ENCODE measurements at regions not wholly inside any gene's neighbourhood (a gene's known extent, or its start where the extent isn't known, plus 50 kb on each side); places are given as distances from the start of the nearest gene placed in this dataset.
"Not testable (repeated sequence)": the region's sequence is repeated elsewhere in the genome, so short reads cannot be mapped to it uniquely, and the experiment has no call there.

DNA sequence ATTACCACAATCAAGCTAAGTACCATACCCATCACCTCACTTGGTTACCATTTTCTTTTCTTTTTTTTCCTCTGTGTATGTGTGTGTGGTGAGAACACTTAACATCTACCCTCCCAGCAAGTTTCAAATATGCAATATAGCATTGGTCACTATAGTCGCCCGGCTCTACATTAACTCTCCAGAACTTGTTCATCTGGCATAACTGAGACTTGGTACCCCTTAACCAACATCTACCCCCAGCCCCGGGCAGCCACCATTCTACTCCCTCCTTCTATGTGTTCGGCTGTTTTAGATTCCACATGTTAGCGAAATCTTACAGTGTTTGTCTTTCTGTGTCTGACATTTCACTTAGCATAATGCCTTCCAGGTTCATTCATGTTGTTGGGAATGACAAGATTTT, 89.0 kb upstream of the TOP1 start:
- DNase-seq, result no peak

GRCh38 chr20:40941133-40941610, 87.5 kb upstream of the TOP1 start:
- no peak for DNase-seq

GRCh38 chr20:40942006-40942405, 86.6 kb upstream of the TOP1 start:
- DNase-seq, result no peak

DNA sequence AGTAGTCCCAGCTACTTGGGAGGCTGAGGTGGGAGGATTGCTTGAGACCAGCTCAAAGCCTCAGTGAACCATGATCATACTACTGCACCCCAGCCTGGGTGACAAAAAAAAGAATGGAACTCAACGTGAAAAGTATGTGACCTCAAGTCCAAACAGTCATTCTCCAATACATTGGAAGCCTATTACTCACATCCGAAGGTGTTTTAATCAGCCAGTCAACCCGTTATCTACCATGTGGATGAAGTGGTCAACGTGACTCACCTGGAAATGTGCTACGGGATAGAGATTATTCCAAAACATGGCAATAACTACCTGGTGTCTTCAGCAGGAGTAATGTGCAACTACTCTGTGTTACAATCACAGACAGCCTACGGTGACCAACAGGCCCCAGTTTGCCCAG, 85.8 kb upstream of the TOP1 start:
- no peak for DNase-seq

DNA sequence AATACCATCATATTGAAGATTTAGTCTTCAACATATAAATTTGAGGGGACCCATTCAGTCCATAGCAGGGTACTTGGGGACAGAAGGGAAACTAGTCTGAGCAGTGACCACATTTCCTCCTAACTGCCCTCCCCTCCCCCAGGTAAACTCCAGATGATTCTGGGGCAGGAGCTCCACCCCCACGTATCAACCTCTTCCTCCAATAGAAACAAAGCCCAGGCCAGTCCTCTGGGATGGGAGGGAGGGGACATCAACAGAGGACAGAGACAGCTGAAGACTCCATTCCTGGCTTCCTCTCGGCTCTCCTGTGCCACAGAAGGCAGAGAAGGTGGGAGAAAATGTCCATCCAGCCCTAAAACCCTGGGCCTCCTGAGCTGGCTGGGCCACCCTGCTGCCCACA, 85.0 kb upstream of the TOP1 start:
- no peak for DNase-seq

DNA sequence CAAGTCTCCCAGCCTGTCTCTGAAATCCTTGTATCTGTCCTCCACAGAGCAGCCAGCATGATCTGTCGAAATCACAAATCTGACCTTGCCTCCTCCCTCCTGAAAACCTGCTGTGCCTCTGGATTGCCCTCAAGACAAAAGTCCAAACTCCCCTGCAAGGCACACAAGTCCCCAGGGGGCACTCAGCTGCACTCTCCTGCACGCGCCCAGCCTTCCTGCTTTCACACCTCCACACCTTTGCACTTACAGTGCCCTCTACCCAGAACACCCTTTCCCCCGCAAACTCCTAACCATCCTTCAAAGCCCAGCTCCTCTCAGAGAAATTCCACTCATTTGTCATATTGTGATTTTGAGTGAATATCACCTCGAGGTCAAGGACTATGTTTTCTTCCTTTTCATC, 83.4 kb upstream of the TOP1 start:
- no peak for DNase-seq

GRCh38 chr20:40945754-40946450, 82.7 kb upstream of the TOP1 start:
- DNase-seq, result peak; percentile 61

DNA sequence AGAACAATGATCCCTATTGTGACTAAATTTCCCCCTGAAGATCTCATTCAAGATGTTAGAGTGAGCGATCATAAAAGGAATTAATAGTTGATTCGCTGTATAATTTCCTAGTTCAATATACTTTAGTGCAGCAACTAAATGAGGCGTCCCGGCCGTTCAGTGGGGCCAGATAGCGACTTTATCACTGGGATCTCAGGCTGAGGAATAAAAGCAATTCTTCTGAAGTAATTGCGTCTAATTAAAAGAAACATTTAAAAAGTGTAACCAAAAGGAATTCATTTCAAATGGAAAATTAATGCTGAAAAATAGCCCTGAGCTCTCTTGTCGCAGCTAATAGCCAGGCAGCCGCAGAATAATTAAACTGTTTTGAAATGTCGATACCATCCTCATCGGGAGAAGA, 82.2 kb upstream of the TOP1 start:
- DNase-seq, result no peak

DNA sequence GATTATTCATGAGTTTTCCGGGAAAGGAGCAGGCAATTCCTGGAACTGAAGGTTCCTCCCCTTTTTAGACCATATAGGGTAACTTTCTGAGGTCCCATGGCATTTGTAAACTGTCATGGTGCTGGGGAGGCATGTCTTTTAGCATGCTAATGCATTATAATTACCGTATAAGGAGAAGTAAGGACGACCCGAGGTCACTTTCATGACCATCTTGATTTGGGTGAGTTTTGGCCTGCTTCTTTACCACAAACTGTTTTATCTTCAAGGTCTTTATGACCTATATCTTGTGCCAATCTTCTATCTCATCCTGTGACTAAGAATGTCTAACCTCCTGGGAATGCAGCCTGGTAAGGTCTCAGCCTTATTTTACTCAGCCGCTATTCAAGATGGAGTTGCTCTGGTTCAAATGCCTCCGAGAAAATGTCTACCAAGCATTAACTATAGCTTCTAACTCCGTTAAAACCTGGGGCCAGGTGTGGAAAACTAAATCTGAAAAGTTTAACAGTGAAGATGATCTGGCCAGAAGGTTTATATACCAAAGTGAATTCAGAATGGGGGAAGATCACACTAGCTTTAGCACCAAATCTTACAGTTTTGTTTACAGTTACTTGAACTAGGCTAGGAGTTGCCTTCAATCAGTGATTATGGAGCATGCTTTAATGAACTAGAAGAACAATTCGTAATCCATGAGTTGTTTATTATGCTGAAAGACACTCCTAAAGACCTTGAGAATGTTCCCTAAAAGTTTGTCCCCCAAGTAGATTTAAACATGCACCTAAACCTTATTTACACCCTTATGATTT, 80.0 kb upstream of the TOP1 start:
- peak; percentile 89 for DNase-seq

GRCh38 chr20:40949346-40949745, 79.3 kb upstream of the TOP1 start:
- DNase-seq, result no peak

DNA sequence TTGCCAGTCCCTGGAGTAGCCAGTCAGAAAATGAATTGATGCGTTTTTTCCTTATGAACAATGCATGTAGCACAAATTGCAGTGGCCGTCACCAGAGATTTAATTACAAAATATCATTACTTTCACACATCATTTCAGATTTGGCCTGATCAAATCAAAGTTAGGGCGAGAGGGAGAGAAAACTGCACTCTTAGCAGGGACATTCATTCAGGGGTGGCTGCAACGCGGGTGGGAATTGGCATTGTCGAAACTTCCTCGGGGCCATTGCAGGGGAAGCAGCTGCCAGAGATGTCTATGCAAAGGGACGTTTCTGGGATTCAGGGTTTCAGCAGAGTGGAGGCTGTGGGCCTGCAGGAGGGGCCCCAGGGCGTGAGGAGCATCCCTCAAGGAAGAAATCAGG, 76.5 kb upstream of the TOP1 start:
- DNase-seq, result no peak

DNA sequence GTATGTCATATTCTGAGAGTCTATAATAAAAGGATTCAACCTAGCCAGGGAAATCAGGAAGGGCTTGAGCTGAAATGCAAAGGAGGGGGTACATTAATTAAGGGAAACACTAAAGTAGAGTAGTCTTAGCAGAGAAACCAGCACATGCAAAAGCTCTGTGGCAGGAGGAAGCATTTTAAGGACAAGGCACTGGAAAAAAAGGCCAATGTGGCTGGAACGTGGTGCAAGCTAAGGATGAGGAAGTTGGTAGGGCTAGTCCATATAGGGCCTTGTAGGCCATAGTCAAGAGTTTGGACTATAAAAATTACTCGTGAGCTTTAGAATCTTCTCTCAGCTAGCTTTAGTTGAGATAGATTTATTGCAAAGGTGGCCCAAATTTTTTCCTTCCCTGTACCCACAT, 75.2 kb upstream of the TOP1 start:
- no peak for DNase-seq

- DNase-seq, result peak; percentile 59
Measured at GRCh38 chr20:40953856-40954255, 74.8 kb upstream of the TOP1 start.

DNA sequence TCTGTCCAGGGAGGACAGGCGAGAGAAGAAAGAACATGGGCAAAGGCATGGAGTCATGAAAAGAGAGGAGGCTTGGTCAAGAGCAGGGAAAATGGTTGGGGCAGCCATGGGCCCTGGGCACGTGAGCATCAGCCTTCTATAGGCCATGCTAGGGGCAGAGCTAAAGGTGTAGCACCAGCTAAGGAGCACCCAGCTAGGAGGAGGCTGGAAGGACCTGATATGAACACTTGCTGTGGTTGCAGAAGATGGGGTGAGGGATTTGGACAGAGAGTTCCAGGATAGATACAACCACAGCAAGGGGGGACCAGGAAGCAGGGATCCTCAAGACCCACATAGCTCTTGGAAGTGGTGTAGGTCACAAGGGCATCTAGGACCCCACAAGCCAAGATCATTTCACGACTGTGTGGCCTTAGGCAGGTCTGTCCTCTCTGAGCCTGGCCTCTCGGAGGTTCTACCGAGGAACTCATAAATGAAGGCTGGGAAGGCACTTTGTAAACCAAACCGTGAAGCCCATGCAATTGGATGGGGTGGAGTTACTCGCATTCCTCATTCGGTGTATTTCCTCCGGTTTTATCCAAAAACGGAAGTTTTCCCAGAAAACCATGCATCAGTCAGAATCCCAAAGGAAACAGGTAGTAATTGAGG, 74.0 kb upstream of the TOP1 start:
- DNase-seq, result no peak

DNA sequence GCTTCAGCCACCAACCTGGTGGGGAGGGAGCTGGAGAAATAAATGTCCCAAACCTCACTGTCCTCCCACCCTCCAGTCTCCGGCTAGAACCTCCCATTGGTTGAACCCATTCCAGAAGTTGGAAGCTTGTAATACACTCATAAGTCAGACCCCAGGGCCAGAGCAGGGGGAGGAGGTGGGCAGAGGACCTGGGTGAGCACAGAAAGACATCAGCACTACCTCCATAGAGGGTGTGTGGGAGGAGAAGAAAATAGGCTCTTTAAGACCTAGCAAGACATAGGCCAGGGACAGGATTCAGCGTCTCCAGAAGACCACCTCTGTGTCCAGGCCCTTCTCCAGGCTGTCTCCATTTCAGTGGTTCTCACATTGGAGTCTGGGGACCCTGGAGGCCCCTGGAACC, 73.3 kb upstream of the TOP1 start:
- DNase-seq, result no peak

GRCh38 chr20:40955826-40956225, 72.8 kb upstream of the TOP1 start:
- DNase-seq, result not testable (repeated sequence)

DNA sequence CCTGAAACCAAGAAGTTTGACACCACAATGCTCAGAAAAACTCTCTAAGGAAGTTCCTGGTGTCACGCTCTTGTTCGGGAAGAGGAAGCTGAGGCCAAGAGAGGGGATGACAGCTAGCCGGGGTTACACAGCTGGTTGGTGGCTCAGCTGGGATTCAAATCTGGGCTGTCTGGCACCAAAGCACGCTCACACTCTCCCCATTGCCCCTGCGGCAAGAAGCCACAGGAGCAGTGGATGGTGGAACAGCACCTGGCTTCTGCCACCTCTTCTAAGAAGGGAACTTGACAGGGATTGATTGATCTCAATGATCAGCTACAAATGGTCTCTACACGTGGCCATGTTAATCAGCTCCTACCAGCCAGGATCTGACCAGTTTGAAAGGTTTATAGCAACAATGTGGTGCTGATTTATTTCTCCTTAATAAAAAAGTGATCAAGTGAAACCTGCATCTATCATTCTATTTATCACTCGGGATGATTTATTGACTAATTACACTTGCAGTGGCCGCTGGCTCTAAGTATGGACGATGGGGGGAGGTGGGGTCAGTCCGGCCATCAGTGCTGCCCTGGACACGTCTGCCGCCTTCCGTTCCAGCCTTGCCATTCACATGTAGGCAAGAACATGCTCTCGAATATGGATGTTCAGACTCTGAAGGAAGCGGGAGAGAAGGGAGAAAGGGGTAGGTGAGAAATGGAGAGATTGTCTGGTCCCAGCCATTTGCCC, 71.9 kb upstream of the TOP1 start:
- no peak for DNase-seq

- no peak for DNase-seq
Measured at GRCh38 chr20:40957265-40957760, 71.3 kb upstream of the TOP1 start.

GRCh38 chr20:40958598-40958997, 70.0 kb upstream of the TOP1 start:
- no peak for DNase-seq

- DNase-seq, result no peak
Measured at GRCh38 chr20:40959325-40960092, 69.1 kb upstream of the TOP1 start.

DNA sequence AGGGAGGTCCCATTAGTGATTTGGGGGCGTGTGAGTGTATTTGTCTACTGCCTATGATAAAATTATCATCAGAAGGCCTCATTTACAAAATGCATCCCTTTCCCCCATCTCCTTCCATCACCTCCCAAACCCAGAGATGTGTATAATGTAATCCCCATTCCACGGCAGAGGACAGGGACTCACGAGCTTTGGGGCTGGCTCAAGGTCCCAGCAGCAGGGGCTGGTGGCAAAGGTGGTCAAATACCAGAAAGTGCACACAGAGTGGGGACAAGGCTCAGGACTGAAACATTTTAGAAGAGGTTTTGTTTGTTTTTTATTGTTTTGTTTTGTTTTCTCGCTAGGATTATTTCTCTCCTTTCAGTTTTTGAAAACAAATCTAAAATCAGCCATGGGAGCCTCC, 68.5 kb upstream of the TOP1 start:
- DNase-seq, result no peak

DNA sequence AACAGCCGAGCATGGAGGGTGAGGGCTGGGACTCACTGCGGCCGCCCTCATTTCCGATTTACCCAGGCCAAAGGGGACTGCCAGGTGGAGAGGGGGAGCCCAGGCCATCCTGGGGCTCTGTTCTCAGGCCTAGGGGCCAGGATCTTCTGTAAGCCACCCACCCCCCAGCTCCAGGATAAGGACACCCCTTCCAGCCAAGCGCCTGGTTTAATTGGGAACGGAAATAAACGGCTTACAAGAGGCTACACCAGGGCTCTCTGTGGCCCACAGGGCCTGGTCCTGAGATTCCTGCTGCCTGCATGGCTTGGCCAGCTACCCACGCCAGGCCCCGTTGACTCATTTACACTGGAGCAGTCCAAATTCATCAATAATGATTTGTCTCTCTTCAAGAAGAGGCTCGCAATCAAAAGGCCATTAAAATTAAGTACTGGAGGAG, 68.1 kb upstream of the TOP1 start:
- DNase-seq, result no peak

Data from fibroblast of skin of right quadriceps (primary cell).